Activated naive CD4-positive, alpha-beta T cell treated with anti-CD3 and anti-CD28 coated beads for 36 hours (primary cell): ENCODE measurements at regions not wholly inside any gene's neighbourhood (a gene's known extent, or its start where the extent isn't known, plus 50 kb on each side); places are given as distances from the start of the nearest gene placed in this dataset.

Source experiments
- CTCF ChIA-PET: fragments of 350-600 bp; sonication (Branson Sonifier 250); formaldehyde crosslinking; loops from one replicate; lab custom pipeline; 2021; ENCODE audit warnings: antibody characterized with exemption; lab: Charles Lee
- DNase-seq: peaks from one replicate; pipeline ENCODE4 v3.0.0-alpha.2; 2020
- H3K27ac Mint-ChIP-seq: one replicate; pipeline ENCODE4 v1.8.0; 2021; ENCODE audit warnings: mild to moderate bottlenecking, mixed read lengths
- H3K27me3 Mint-ChIP-seq: one replicate; pipeline ENCODE4 v1.8.0; 2021; ENCODE audit warnings: low read depth, mixed read lengths
- H3K36me3 Mint-ChIP-seq: one replicate; pipeline ENCODE4 v1.8.0; 2021; ENCODE audit warnings: low read depth, mixed read lengths
- H3K4me1 Mint-ChIP-seq: one replicate; pipeline ENCODE4 v1.8.0; 2021; ENCODE audit warnings: low read depth, mixed read lengths
- H3K4me3 Mint-ChIP-seq: one replicate; pipeline ENCODE4 v1.8.0; 2021; ENCODE audit warnings: mild to moderate bottlenecking, moderate library complexity, mixed read lengths
- H3K9me3 Mint-ChIP-seq: one replicate; pipeline ENCODE4 v1.8.0; 2021; ENCODE audit warnings: mixed read lengths
- intact Hi-C: fragments of 100-400 bp; cut with micrococcal nuclease; formaldehyde crosslinking; loops from one replicate; pipeline ENCODE4 v1.15.1; 2023

DNA sequence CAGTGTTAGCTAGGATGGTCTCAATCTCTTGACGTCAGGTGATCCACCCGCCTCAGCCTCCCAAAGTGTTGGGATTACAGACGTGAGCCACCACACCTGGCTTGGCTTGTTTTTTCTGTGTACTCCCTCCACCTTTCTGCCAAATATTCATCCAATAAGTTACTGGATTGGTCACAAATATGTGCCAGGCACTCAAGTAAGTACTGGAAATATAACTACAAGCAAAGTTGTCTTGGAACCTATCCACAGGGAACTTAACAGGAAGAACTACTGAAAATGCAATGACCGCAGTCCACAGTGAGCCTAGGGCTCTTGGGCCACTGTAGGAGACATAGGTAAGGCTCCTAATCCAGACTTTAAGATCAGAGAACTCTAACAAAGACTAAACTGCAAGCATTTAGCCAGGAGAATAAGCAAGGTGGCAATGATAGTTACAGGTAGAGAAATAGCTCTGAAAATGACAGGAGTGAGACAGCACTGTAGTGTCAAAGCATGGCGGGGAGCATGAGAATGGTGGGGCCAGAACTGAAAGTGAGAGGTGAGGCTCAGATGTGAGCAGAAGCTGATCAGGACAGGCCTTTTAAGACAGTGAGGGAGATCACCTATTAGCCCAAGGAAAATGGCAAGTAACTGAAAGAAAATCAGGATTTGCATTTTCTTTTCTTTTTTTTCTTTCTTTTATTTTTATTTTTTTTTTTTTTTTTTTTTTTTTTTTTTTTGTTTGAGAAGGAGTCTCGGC is 252.1 kb downstream of the RBM43 start:
- no peaks in the 10 kb centered on the region for H3K27me3 Mint-ChIP-seq
- H3K27ac Mint-ChIP-seq = no peak overlapping the region
- CTCF ChIA-PET = interaction anchor here (0.8 kb wide), 1 partner anchor 9 kb away, joined by 3 read pairs; no protein-coding TSS in a partner anchor
- H3K36me3 Mint-ChIP-seq = no peaks in the 10 kb centered on the region
- no peaks in the 10 kb centered on the region for H3K4me1 Mint-ChIP-seq
- no peak for DNase-seq
- H3K9me3 Mint-ChIP-seq = no peaks in the 10 kb centered on the region
- H3K4me3 Mint-ChIP-seq = no peak overlapping the region
- intact Hi-C loops = no loop called here

DNA sequence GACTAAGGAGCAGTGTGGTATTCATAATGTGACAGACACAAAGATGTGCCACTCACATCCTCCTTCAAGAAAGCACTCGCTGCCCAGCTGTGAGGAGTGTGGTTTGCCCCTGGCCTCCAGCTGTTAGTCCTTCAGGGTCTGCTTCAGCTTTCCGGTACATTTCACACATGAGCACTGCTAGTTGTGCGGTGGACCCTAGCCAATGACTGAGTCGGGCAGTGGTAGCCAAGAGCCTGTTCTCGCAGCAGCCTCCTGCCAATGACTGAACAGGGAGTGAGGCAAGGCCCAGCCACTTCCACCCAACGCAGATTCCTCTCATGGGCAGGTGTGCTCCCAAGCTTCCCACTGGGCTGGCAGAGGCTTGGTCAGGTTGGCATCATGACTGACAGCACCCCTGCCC is 254.3 kb downstream of the RBM43 start:
- DNase-seq = no peak
- Mint-ChIP-seq H3K4me1 (no peaks in the 10 kb centered on the region), H3K27ac (no peak overlapping the region), H3K27me3 (no peaks in the 10 kb centered on the region), H3K9me3 (no peaks in the 10 kb centered on the region), H3K36me3 (no peaks in the 10 kb centered on the region), H3K4me3 (no peak overlapping the region)
- intact Hi-C loops = no loop called here
- CTCF ChIA-PET = interaction anchor here (0.5 kb wide), 1 partner anchor 236 kb away, joined by 4 read pairs; no protein-coding TSS in a partner anchor

DNA sequence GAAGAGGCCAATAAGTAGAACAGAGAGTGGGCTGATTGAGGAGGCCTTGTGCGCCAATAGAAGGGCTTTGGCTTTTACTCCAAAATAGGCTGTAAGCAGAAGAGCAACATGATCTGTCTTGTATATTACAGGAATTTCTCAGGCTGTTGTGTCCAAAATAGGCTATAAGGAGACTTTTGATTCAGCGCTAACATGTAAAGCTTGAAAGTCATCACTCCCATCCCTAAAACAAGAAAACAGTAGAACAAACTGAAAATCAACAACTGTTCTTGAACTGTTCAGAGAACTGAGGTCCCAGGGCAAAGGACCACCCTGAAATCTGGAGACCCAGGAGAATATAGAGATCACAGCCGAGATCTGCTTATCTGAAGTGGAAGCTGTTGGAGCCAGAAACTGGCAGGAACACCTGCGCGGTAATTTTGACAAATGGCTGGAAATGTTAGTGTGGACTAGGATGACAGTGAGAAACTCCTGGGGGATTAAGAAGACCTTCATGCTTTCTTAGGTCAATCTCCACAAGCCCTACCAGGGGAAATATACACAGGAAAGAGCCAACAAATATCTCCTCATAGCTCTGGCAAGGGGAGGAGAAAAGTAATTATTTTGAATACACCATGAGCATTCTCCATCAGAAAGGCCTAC is 258.6 kb downstream of the RBM43 start:
- H3K4me1 Mint-ChIP-seq = no peaks in the 10 kb centered on the region
- H3K9me3 Mint-ChIP-seq = no peaks in the 10 kb centered on the region
- no peaks in the 10 kb centered on the region for H3K36me3 Mint-ChIP-seq
- no peaks in the 10 kb centered on the region for H3K27me3 Mint-ChIP-seq
- DNase-seq = no peak
- H3K4me3 Mint-ChIP-seq = no peak overlapping the region
- CTCF ChIA-PET = no interaction called here
- no peak overlapping the region for H3K27ac Mint-ChIP-seq
- intact Hi-C loops = no loop called here

DNA sequence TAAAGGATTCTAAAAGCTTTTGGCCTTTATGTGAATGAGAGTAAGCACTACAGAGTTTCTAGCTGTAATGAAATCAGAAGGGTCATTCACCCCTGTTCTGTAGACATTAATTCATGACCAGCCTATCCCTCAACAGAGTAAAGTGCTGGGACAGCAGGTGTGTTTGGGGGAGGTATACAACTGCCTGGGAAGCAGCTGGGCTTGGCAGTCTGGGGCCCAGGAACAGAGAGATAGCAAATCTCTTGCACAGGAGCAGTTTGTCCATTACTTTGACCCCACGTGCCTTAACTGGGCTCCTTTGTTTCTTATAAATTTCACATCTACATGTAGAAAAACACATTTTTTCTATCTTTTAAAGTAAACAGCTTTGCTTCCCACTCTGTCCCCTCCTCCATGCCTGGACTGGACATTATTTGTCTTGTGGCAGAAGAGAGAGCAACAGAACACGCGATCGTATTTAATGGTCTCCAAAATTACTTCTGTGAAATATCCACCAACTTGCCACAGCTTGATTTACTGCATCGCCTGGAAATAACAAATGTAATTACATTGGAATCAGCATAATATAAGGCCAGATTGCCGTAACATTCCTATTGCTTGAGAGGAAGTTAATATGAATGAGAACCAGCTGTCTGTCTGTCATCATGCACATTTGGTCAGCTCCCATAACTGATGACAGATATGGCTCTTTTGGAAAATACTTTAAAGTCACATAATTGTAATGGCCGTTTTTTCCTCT is 263.8 kb downstream of the RBM43 start:
- H3K4me3 Mint-ChIP-seq = no peak overlapping the region
- no peaks in the 10 kb centered on the region for H3K4me1 Mint-ChIP-seq
- CTCF ChIA-PET = interaction anchor here (1.0 kb wide), 1 partner anchor 241 kb away, joined by 3 read pairs; no protein-coding TSS in a partner anchor
- DNase-seq = no peak
- H3K36me3 Mint-ChIP-seq = no peaks in the 10 kb centered on the region
- peaks cover 2% of the 10 kb centered on the region for H3K27me3 Mint-ChIP-seq
- H3K27ac Mint-ChIP-seq = no peak overlapping the region
- H3K9me3 Mint-ChIP-seq = no peaks in the 10 kb centered on the region
- intact Hi-C loops = no loop called here

DNA sequence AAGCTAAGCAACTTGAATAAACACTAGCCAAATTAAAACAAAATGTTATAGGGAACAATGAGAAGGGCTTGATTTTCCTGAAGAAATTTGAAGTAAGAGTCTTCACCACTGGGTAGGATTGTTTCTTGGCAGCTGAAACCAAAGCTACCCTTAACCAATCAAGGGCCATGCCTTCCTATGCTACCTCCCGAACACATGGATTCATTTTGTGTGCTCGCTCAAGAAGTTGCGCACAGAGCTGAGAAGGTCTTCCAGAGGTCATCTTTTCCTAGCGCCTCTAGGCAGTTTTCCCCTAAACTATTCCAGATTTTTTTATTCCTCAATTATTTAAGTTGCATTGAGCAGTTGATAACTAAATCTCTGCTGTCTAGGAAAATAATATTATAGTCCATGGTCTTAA is 264.6 kb downstream of the RBM43 start:
- no peak for DNase-seq
- Mint-ChIP-seq H3K27me3 (peaks cover 2% of the 10 kb centered on the region), H3K4me1 (no peaks in the 10 kb centered on the region), H3K36me3 (no peaks in the 10 kb centered on the region), H3K9me3 (no peaks in the 10 kb centered on the region), H3K4me3 (no peak overlapping the region), H3K27ac (no peak overlapping the region)
- intact Hi-C loops = no loop called here
- CTCF ChIA-PET = interaction anchor here (1.0 kb wide), 1 partner anchor 242 kb away, joined by 3 read pairs; no protein-coding TSS in a partner anchor

DNA sequence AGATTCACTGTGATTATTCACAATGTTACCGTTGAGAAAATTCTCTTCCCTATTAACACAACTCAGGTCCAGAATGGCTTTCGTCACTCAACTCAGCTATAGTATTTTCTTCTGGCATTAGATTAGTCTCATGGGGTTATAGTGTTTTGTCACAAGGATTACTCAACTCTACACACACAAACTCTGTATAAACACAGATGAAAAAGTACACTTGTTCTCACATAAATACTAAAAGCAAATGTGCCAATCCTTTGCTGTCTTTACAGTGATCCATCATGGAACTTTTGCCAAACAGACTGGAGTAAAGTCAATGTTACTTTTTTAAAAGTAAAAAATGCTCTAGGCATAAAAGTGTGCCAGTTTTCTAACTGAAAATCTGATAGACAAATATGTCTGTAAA is 267.6 kb downstream of the RBM43 start:
- no peak for DNase-seq
- no peak overlapping the region for H3K4me3 Mint-ChIP-seq
- peaks cover 2% of the 10 kb centered on the region for H3K27me3 Mint-ChIP-seq
- H3K36me3 Mint-ChIP-seq = no peaks in the 10 kb centered on the region
- intact Hi-C loops = no loop called here
- no peak overlapping the region for H3K27ac Mint-ChIP-seq
- CTCF ChIA-PET = interaction anchor here (0.9 kb wide), 1 partner anchor 60 kb away, joined by 3 read pairs; no protein-coding TSS in a partner anchor
- H3K4me1 Mint-ChIP-seq = no peaks in the 10 kb centered on the region
- H3K9me3 Mint-ChIP-seq = peaks cover 3% of the 10 kb centered on the region

DNA sequence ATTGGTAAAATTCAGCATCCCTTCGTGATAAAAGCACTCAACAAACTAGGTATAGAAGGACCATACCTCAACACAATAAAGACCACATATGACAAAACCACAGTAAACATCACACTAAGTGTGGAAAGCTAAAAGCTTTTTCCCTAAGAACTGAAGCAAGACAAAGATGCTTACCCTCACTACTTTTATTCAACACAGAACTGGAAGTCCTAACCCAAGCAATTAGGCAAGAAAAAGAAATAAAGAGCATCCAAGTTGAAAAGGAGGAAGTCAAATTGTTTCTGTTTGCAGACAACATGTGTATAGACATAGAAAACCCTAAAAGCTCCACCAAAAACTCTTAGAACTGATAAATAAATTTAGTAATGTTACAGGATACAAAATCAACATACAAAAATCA is 271.7 kb downstream of the RBM43 start:
- H3K27me3 Mint-ChIP-seq = peaks cover 5% of the 10 kb centered on the region
- CTCF ChIA-PET = no interaction called here
- H3K4me1 Mint-ChIP-seq = no peaks in the 10 kb centered on the region
- DNase-seq = no peak
- H3K36me3 Mint-ChIP-seq = no peaks in the 10 kb centered on the region
- no peak overlapping the region for H3K4me3 Mint-ChIP-seq
- intact Hi-C loops = no loop called here
- H3K27ac Mint-ChIP-seq = no peak overlapping the region
- H3K9me3 Mint-ChIP-seq = peaks cover 9% of the 10 kb centered on the region

DNA sequence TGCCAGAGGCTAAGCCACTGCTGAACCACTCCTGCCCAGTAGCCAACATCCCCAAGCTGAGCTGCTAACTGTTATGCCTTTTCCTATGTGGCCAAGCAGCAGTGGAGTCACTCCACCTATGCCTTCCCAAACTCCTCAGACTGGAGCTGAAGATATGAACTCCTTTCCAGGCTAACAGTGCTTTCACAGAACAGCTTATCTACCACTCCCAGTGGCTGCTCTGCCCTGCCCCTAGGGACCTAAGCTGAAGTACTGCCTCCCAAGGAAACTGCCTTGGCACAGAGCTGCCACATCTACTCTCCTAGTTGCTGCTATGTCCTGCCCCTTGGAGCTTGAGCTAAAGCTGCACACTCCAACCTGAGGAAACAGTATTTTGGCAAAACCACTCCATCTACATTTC is 275.9 kb downstream of the RBM43 start:
- no peak overlapping the region for H3K27ac Mint-ChIP-seq
- H3K9me3 Mint-ChIP-seq = peaks cover 9% of the 10 kb centered on the region
- DNase-seq = no peak
- intact Hi-C loops = no loop called here
- H3K4me1 Mint-ChIP-seq = no peaks in the 10 kb centered on the region
- H3K27me3 Mint-ChIP-seq = peaks cover 10% of the 10 kb centered on the region
- CTCF ChIA-PET = no interaction called here
- H3K36me3 Mint-ChIP-seq = no peaks in the 10 kb centered on the region
- no peak overlapping the region for H3K4me3 Mint-ChIP-seq

DNA sequence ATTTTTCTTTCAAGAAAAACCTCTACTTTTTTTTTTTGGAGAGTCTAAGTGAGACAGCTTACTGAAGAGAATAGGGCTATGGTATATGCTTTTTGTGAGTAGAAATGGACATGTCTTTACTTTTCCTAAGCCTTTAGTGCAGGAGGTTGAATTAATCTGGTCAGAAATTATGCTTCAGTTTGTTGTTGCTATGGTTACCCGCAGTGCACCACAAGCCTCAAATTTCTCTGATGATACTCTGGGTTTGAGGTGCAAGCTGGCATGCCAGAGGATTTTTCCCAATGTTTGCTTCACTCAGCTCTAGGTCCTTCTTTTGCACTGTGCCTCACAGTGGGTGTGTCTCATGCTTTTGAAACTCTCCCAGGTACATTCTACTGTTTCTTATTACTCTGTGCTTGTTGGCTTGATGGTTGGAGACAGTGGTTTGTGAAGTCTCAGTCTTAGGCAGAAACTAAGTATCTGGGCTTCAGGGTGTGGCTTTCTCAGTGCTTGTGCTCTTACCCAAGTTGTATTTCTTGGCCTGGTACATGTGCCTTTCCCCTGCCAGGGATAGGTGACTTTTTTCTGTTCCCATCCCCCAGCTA is 278.3 kb downstream of the RBM43 start:
- CTCF ChIA-PET = interaction anchor here (0.5 kb wide), 1 partner anchor 486 kb away, joined by 3 read pairs; no protein-coding TSS in a partner anchor
- H3K36me3 Mint-ChIP-seq = no peaks in the 10 kb centered on the region
- no peak for DNase-seq
- H3K4me3 Mint-ChIP-seq = no peak overlapping the region
- intact Hi-C loops = no loop called here
- peaks cover 6% of the 10 kb centered on the region for H3K9me3 Mint-ChIP-seq
- peaks cover 10% of the 10 kb centered on the region for H3K27me3 Mint-ChIP-seq
- H3K4me1 Mint-ChIP-seq = no peaks in the 10 kb centered on the region
- no peak overlapping the region for H3K27ac Mint-ChIP-seq

DNA sequence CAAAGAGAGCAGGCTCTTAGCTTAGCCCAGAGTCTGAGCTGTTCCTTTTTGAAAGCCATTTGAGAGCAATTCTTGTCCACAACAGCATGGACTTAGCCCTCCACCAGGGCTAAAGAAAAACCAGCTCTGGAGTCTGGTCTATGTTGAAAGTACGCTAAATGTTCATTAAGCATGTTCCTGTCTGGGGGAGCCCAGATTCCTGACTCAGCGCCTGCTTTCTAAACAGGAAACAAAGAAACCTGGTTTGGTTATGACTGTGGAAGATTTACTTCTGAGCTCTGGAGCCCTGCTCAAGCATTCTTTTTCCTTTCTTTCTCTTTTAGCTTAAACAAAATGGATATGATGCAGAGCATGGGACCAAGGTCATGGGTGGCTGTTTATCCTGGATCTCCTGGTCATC is 279.8 kb downstream of the RBM43 start:
- CTCF ChIA-PET = interaction anchor here (0.6 kb wide), 1 partner anchor 251 kb away, joined by 5 read pairs; no protein-coding TSS in a partner anchor
- H3K9me3 Mint-ChIP-seq = peaks cover 2% of the 10 kb centered on the region
- peaks cover 10% of the 10 kb centered on the region for H3K27me3 Mint-ChIP-seq
- H3K27ac Mint-ChIP-seq = no peak overlapping the region
- H3K36me3 Mint-ChIP-seq = no peaks in the 10 kb centered on the region
- intact Hi-C loops = no loop called here
- no peak overlapping the region for H3K4me3 Mint-ChIP-seq
- DNase-seq = peak; percentile 6
- no peaks in the 10 kb centered on the region for H3K4me1 Mint-ChIP-seq

DNA sequence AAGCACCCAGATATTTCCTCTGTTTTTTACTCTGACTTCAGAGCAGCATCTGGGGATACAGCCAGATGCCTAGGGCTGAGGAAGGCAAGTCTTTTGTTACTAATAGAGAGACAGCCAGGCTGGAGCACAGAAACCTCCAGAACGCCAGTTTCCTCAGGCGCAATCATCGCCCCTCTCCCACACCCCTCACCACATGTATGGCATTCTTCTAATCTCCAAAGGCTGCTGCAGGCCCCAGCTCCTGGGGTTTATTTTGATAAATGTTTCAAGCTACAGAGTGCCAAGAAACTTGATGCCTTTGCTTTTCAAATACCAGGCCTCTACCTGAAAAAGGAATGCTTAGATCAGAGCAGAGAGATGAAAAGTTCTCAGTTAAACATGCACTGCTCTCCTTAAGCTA is 283.6 kb downstream of the RBM43 start:
- intact Hi-C loops = no loop called here
- no peak for DNase-seq
- Mint-ChIP-seq H3K27ac (no peak overlapping the region), H3K36me3 (no peaks in the 10 kb centered on the region), H3K9me3 (no peaks in the 10 kb centered on the region), H3K4me3 (no peak overlapping the region), H3K4me1 (no peaks in the 10 kb centered on the region), H3K27me3 (peaks cover 3% of the 10 kb centered on the region)
- CTCF ChIA-PET = no interaction called here

DNA sequence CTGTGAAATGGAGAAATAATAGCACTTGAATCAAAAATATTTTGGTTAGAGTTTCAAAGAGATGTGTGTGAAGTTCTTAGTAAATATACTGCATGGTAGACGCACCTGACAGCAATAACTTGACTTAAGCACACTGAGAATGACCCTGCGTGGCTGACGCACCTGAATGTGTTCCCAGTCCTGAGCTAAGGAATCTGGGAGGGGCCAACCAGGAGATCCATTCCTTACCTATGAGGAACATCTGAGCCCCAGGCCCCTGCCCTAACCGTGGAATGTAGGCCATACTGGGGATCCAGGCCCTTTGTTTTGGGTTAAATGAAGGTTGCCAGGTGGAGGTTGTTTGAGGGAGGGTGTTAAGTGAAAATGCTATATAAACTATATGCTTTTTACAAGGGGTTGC is 284.4 kb downstream of the RBM43 start:
- intact Hi-C loops = no loop called here
- Mint-ChIP-seq H3K4me1 (no peaks in the 10 kb centered on the region), H3K27ac (no peak overlapping the region), H3K27me3 (peaks cover 3% of the 10 kb centered on the region), H3K9me3 (no peaks in the 10 kb centered on the region), H3K4me3 (no peak overlapping the region), H3K36me3 (no peaks in the 10 kb centered on the region)
- CTCF ChIA-PET = no interaction called here
- no peak for DNase-seq
